GM21717 (cell line): ENCODE measurements at regions not wholly inside any gene's neighbourhood (a gene's known extent, or its start where the extent isn't known, plus 50 kb on each side); places are given as distances from the start of the nearest gene placed in this dataset.
"Not testable (repeated sequence)": the region's sequence is repeated elsewhere in the genome, so short reads cannot be mapped to it uniquely, and the experiment has no call there.

Experiments used
- ATAC-seq: cut with Tn5 transposase; IDR thresholded peaks from one replicate; pipeline ENCODE4 v1.9.1; 2021; ENCODE audit warnings: mild to moderate bottlenecking, moderate library complexity; ENCODE audit not compliant: unreplicated experiment

GRCh38 chr1:219038398-219038797 is 135.3 kb upstream of the LYPLAL1 start:
- no peak for ATAC-seq

- ATAC-seq = no peak
Observed at GRCh38 chr1:219039017-219039681, 134.5 kb upstream of the LYPLAL1 start.

- no peak for ATAC-seq
Observed at GRCh38 chr1:219039682-219040154, 134.0 kb upstream of the LYPLAL1 start.

- no peak for ATAC-seq
Observed at GRCh38 chr1:219040291-219040690, 133.4 kb upstream of the LYPLAL1 start.

- no peak for ATAC-seq
Observed at GRCh38 chr1:219041141-219041540, 132.5 kb upstream of the LYPLAL1 start.

- no peak for ATAC-seq
Observed at GRCh38 chr1:219041818-219042217, 131.9 kb upstream of the LYPLAL1 start.

- ATAC-seq = no peak
Observed at GRCh38 chr1:219042769-219043168, 130.9 kb upstream of the LYPLAL1 start.

GRCh38 chr1:219045246-219045645 is 128.4 kb upstream of the LYPLAL1 start:
- ATAC-seq = no peak

- no peak for ATAC-seq
Observed at GRCh38 chr1:219049501-219049900, 124.2 kb upstream of the LYPLAL1 start.

- no peak for ATAC-seq
Observed at GRCh38 chr1:219050086-219050821, 123.4 kb upstream of the LYPLAL1 start.

GRCh38 chr1:219050822-219051125 is 122.9 kb upstream of the LYPLAL1 start:
- ATAC-seq = no peak

GRCh38 chr1:219051547-219051946 is 122.1 kb upstream of the LYPLAL1 start:
- ATAC-seq = no peak

- no peak for ATAC-seq
Observed at GRCh38 chr1:219058891-219059820, 114.5 kb upstream of the LYPLAL1 start.

GRCh38 chr1:219060798-219061197 is 112.9 kb upstream of the LYPLAL1 start:
- ATAC-seq = no peak

GRCh38 chr1:219062161-219062560 is 111.5 kb upstream of the LYPLAL1 start:
- no peak for ATAC-seq

- no peak for ATAC-seq
Observed at GRCh38 chr1:219066098-219066497, 107.6 kb upstream of the LYPLAL1 start.

GRCh38 chr1:219066631-219067349 is 106.9 kb upstream of the LYPLAL1 start:
- ATAC-seq = no peak

GRCh38 chr1:219067350-219067712 is 106.3 kb upstream of the LYPLAL1 start:
- ATAC-seq = no peak

GRCh38 chr1:219070395-219070794 is 103.3 kb upstream of the LYPLAL1 start:
- ATAC-seq = not testable (repeated sequence)

- no peak for ATAC-seq
Observed at GRCh38 chr1:219071209-219071608, 102.5 kb upstream of the LYPLAL1 start.

- ATAC-seq = no peak
Observed at GRCh38 chr1:219072329-219072728, 101.3 kb upstream of the LYPLAL1 start.
